ENCODE measurements at regions not wholly inside any gene's neighbourhood (a gene's known extent, or its start where the extent isn't known, plus 50 kb on each side); places are given as distances from the start of the nearest gene placed in this dataset.

- WGBS, 2 donors, result 91 to 92% methylated on average over 2 of the region's 2 CpGs
- DNase-seq (ENCODE audit: low spot score in 2 of 2), result no peak
- no peaks in the 10 kb centered on the region for H3K36me3 ChIP-seq
These were observed 397.0 kb downstream of the GPAT3 start for GRCh38 chr4:83932750-83933391.

GRCh38 chr4:83931659-83932438 is 395.9 kb downstream of the GPAT3 start:
- H3K36me3 ChIP-seq, result no peaks in the 10 kb centered on the region

More at GRCh38 chr4:83932750-83933391, 397.0 kb downstream of the GPAT3 start:
- no peak overlapping the region for H3K4me3 ChIP-seq
- no peaks in the 10 kb centered on the region for H3K9me3 ChIP-seq
- no peaks in the 10 kb centered on the region for H3K4me1 ChIP-seq
- TF ChIP-seq CTCF (IDR thresholded peaks at IDR 0.05), result no peak
- no peak for TF ChIP-seq POLR2A (IDR thresholded peaks at IDR 0.05)
- no peak for TF ChIP-seq EP300 (IDR thresholded peaks at IDR 0.05)
- H3K27ac ChIP-seq, result no peak overlapping the region
- H3K27me3 ChIP-seq, result no peaks in the 10 kb centered on the region

GRCh38 chr4:83929550-83929949 is 393.6 kb downstream of the GPAT3 start:
- no peak for DNase-seq (ENCODE audit: low spot score in 2 of 2)
- no peaks in the 10 kb centered on the region for H3K9me3 ChIP-seq
- 72 to 74% methylated on average over 4 of the region's 4 CpGs for WGBS, 2 donors

More at GRCh38 chr4:83931659-83932438, 395.9 kb downstream of the GPAT3 start:
- TF ChIP-seq EP300 (IDR thresholded peaks at IDR 0.05) (no peak), POLR2A (IDR thresholded peaks at IDR 0.05) (no peak), CTCF (IDR thresholded peaks at IDR 0.05) (no peak)
- no peak overlapping the region for H3K4me3 ChIP-seq
- 67 to 72% methylated on average over 6 of the region's 6 CpGs for WGBS, 2 donors
- H3K4me1 ChIP-seq, result no peaks in the 10 kb centered on the region
- DNase-seq (ENCODE audit: low spot score in 2 of 2), result no peak
- H3K27ac ChIP-seq, result no peak overlapping the region
- H3K27me3 ChIP-seq, result no peaks in the 10 kb centered on the region
- no peaks in the 10 kb centered on the region for H3K9me3 ChIP-seq

GRCh38 chr4:83926950-83927349 is 391.0 kb downstream of the GPAT3 start:
- no peaks in the 10 kb centered on the region for H3K9me3 ChIP-seq
- no peak for DNase-seq (ENCODE audit: low spot score in 2 of 2)
- WGBS, 2 donors, result 66 to 68% methylated on average over 1 of the region's 1 CpG
- no peaks in the 10 kb centered on the region for H3K27me3 ChIP-seq
- TF ChIP-seq EP300 (IDR thresholded peaks at IDR 0.05) (no peak), CTCF (IDR thresholded peaks at IDR 0.05) (no peak), POLR2A (IDR thresholded peaks at IDR 0.05) (no peak)
- no peak overlapping the region for H3K27ac ChIP-seq
- no peak overlapping the region for H3K4me3 ChIP-seq
- no peaks in the 10 kb centered on the region for H3K4me1 ChIP-seq
- H3K36me3 ChIP-seq, result no peaks in the 10 kb centered on the region

More at GRCh38 chr4:83929550-83929949, 393.6 kb downstream of the GPAT3 start:
- Histone ChIP-seq H3K4me1 (no peaks in the 10 kb centered on the region), H3K27ac (no peak overlapping the region), H3K4me3 (no peak overlapping the region), H3K27me3 (no peaks in the 10 kb centered on the region), H3K36me3 (no peaks in the 10 kb centered on the region)
- TF ChIP-seq EP300 (IDR thresholded peaks at IDR 0.05) (no peak), CTCF (IDR thresholded peaks at IDR 0.05) (no peak), POLR2A (IDR thresholded peaks at IDR 0.05) (no peak)

GRCh38 chr4:83923341-83923740 is 387.4 kb downstream of the GPAT3 start:
- 62 to 72% methylated on average over 1 of the region's 1 CpG for WGBS, 2 donors
- TF ChIP-seq EP300 (IDR thresholded peaks at IDR 0.05), result no peak
- no peak for TF ChIP-seq CTCF (IDR thresholded peaks at IDR 0.05)
- no peak for TF ChIP-seq POLR2A (IDR thresholded peaks at IDR 0.05)
- Histone ChIP-seq H3K27me3 (no peaks in the 10 kb centered on the region), H3K36me3 (no peaks in the 10 kb centered on the region), H3K27ac (no peak overlapping the region), H3K9me3 (no peaks in the 10 kb centered on the region), H3K4me3 (no peak overlapping the region), H3K4me1 (no peaks in the 10 kb centered on the region)
- DNase-seq (ENCODE audit: low spot score in 2 of 2), result no peak

Measured in tibial nerve (tissue), 4 donors.